ENCODE measurements at regions not wholly inside any gene's neighbourhood (a gene's known extent, or its start where the extent isn't known, plus 50 kb on each side); places are given as distances from the start of the nearest gene placed in this dataset.

GRCh38 chr4:121477079-121477478, 96.3 kb upstream of the QRFPR start:
- TF ChIP-seq CTCF (conservative IDR thresholded peaks at IDR 0.05; ENCODE audit: low read depth in 2 of 2) (no peak), POLR2AphosphoS5 (IDR thresholded peaks at IDR 0.05; ENCODE audit: low read depth) (no peak), EZH2 (IDR thresholded peaks at IDR 0.05; ENCODE audit: low read depth, unreplicated experiment) (no peak), NANOG (IDR thresholded peaks at IDR 0.05; ENCODE audit: borderline replicate concordance) (no peak), REST (IDR thresholded peaks at IDR 0.05; ENCODE audit: unreplicated experiment) (no peak), EZH2phosphoT487 (IDR thresholded peaks at IDR 0.05; ENCODE audit: unreplicated experiment) (no peak), ZNF331 (CRISPR knock-in tag; IDR thresholded peaks at IDR 0.05; ENCODE audit: low read depth) (no peak), ZNF114 (CRISPR knock-in tag; IDR thresholded peaks at IDR 0.05) (no peak), JUNB (IDR thresholded peaks at IDR 0.05; ENCODE audit: unreplicated experiment) (no peak), CREB1 (CRISPR knock-in tag; IDR thresholded peaks at IDR 0.05; ENCODE audit: low read depth) (no peak), ZNF462 (CRISPR knock-in tag; IDR thresholded peaks at IDR 0.05) (no peak), ETS1 (IDR thresholded peaks at IDR 0.05) (no peak)

All from GM23338 (cell line).